Body of pancreas (tissue), 4 donors: ENCODE measurements at regions not wholly inside any gene's neighbourhood (a gene's known extent, or its start where the extent isn't known, plus 50 kb on each side); places are given as distances from the start of the nearest gene placed in this dataset.
"Not testable (repeated sequence)": the region's sequence is repeated elsewhere in the genome, so short reads cannot be mapped to it uniquely, and the experiment has no call there.

Experiments used
- ATAC-seq: fragments of 150-250 bp; one replicate; pipeline ENCODE4 v1.9.1; 2016
- DNase-seq, 4 donors: peaks; one replicate each; pipeline ENCODE4 v3.0.0-alpha.2; 2019
- H3K27ac ChIP-seq, 4 donors: fragments of 200-600 bp; sonication (generic); 1 replicate in 3 of 4; 2 replicates in 1 of 4; pipeline versions ENCODE4 v1.5.1 to v1.6.1; 2016 to 2019; ENCODE audit warnings: mild to moderate bottlenecking in 1 of 4, mixed read lengths in 1 of 4, moderate library complexity in 1 of 4
- H3K27me3 ChIP-seq, 2 donors: fragments of 200-600 bp; sonication (generic); one replicate each; pipeline ENCODE4 v1.6.0; 2016; ENCODE audit warnings: mild to moderate bottlenecking in 1 of 2
- H3K36me3 ChIP-seq, 2 donors: fragments of 200-600 bp; sonication (generic); replicated peaks in 1 of 2; 2 replicates each; pipeline ENCODE4 v1.5.1; 2016; ENCODE audit warnings: low read depth in 2 of 2; ENCODE audit not compliant: insufficient read depth in 1 of 2
- H3K4me1 ChIP-seq: fragments of 200-600 bp; sonication (generic); one replicate; pipeline ENCODE4 v1.6.0; 2016
- H3K4me3 ChIP-seq, 2 donors: fragments of 200-600 bp; sonication (generic); 1 replicate in 1 of 2; 2 replicates in 1 of 2; pipeline ENCODE4 v1.5.1; 2016 to 2019
- H3K9me3 ChIP-seq, 3 donors: fragments of 200-600 bp; sonication (generic); 1 replicate in 2 of 3; 2 replicates in 1 of 3; pipeline ENCODE4 v1.5.1; 2016
- CTCF ChIP-seq, 7 experiments: fragments of 450-650 bp in 4 of 7; fragments of 200-600 bp in 3 of 7; sonication (generic) in 3 of 7; IDR thresholded peaks; one replicate each; pipeline ENCODE4 v1.5.1; 2016 to 2019; ENCODE audit warnings: antibody characterized with exemption in 7 of 7
- POLR2A ChIP-seq, 3 donors: fragments of 450-650 bp; IDR thresholded peaks; one replicate each; pipeline ENCODE4 v1.6.1; 2016; ENCODE audit warnings: antibody characterized with exemption in 3 of 3, mild to moderate bottlenecking in 2 of 3
- WGBS, 2 donors: methylation state at CpG; one replicate each; pipeline ENCODE4 v1.1.5; 2017; 5-methylcytosine and 5-hydroxymethylcytosine counted together
- intact Hi-C: fragments of 100-400 bp; cut with DNase I; formaldehyde crosslinking; loops from one replicate; pipeline ENCODE4 v1.15.1; 2023

GRCh38 chr17:70582777-70583176 is 413.4 kb downstream of the KCNJ2 start:
- H3K9me3 ChIP-seq, result peaks cover 0 to 4% (median 0%) of the 10 kb centered on the region in 3 donors
- 45 to 54% methylated on average over 1 of the region's 1 CpG for WGBS, 2 donors
- no peaks in the 10 kb centered on the region for H3K4me1 ChIP-seq
- no peaks in the 10 kb centered on the region for H3K27me3 ChIP-seq
- H3K27ac ChIP-seq, result no peak overlapping the region
- ATAC-seq, result no peak
- no peak for DNase-seq
- no peaks in the 10 kb centered on the region for H3K36me3 ChIP-seq
- no peak overlapping the region for H3K4me3 ChIP-seq
- intact Hi-C loops, result no loop called here
- TF ChIP-seq POLR2A (IDR thresholded peaks at IDR 0.05) (no peak), CTCF (IDR thresholded peaks at IDR 0.05) (no peak)

- no peak for DNase-seq
- no peaks in the 10 kb centered on the region for H3K27me3 ChIP-seq
- peaks cover 0 to 4% (median 0%) of the 10 kb centered on the region in 3 donors for H3K9me3 ChIP-seq
- no peak for TF ChIP-seq POLR2A (IDR thresholded peaks at IDR 0.05)
- no peak for TF ChIP-seq CTCF (IDR thresholded peaks at IDR 0.05)
- H3K36me3 ChIP-seq, result no peaks in the 10 kb centered on the region
- 73 to 83% methylated on average over 4 of the region's 4 CpGs for WGBS, 2 donors
- intact Hi-C loops, result no loop called here
- H3K4me1 ChIP-seq, result no peaks in the 10 kb centered on the region
- H3K4me3 ChIP-seq, result no peak overlapping the region
- no peak overlapping the region for H3K27ac ChIP-seq
- ATAC-seq, result no peak
Measured at GRCh38 chr17:70584255-70584654, 414.9 kb downstream of the KCNJ2 start.

GRCh38 chr17:70588003-70588402 is 418.7 kb downstream of the KCNJ2 start:
- no peaks in the 10 kb centered on the region for H3K36me3 ChIP-seq
- DNase-seq, result no peak
- no peak for ATAC-seq
- H3K27me3 ChIP-seq, result no peaks in the 10 kb centered on the region
- TF ChIP-seq POLR2A (IDR thresholded peaks at IDR 0.05) (no peak), CTCF (IDR thresholded peaks at IDR 0.05) (no peak)
- intact Hi-C loops, result no loop called here
- H3K4me1 ChIP-seq, result no peaks in the 10 kb centered on the region
- 84 to 86% methylated on average over 2 of the region's 2 CpGs for WGBS, 2 donors
- H3K4me3 ChIP-seq, result no peak overlapping the region
- H3K27ac ChIP-seq, result no peak overlapping the region
- peaks cover 0 to 4% (median 0%) of the 10 kb centered on the region in 3 donors for H3K9me3 ChIP-seq

GRCh38 chr17:70597774-70598173 is 428.4 kb downstream of the KCNJ2 start:
- Histone ChIP-seq H3K9me3 (no peaks in the 10 kb centered on the region), H3K27ac (no peak overlapping the region), H3K4me3 (no peak overlapping the region), H3K36me3 (no peaks in the 10 kb centered on the region), H3K4me1 (no peaks in the 10 kb centered on the region), H3K27me3 (no peaks in the 10 kb centered on the region)
- ATAC-seq (no peak), DNase-seq (no peak)
- TF ChIP-seq CTCF (IDR thresholded peaks at IDR 0.05) (no peak), POLR2A (IDR thresholded peaks at IDR 0.05) (no peak)
- intact Hi-C loops, result no loop called here

GRCh38 chr17:70599198-70599597 is 429.9 kb downstream of the KCNJ2 start:
- TF ChIP-seq POLR2A (IDR thresholded peaks at IDR 0.05) (no peak), CTCF (IDR thresholded peaks at IDR 0.05) (no peak)
- no peak for ATAC-seq
- no peak for DNase-seq
- Histone ChIP-seq H3K27me3 (no peaks in the 10 kb centered on the region), H3K36me3 (no peaks in the 10 kb centered on the region), H3K4me1 (no peaks in the 10 kb centered on the region), H3K27ac (no peak overlapping the region), H3K9me3 (no peaks in the 10 kb centered on the region), H3K4me3 (no peak overlapping the region)
- intact Hi-C loops, result no loop called here

- H3K27me3 ChIP-seq, H3K36me3 ChIP-seq, H3K9me3 ChIP-seq, ATAC-seq, H3K27ac ChIP-seq, DNase-seq, H3K4me3 ChIP-seq, H3K4me1 ChIP-seq, intact Hi-C loops: not testable (repeated sequence)
- WGBS, 2 donors, result 95 to 96% methylated on average over 3 of the region's 3 CpGs
Measured at GRCh38 chr17:70599945-70600344, 430.6 kb downstream of the KCNJ2 start.
